Esophagus muscularis mucosa (tissue), 4 donors: ENCODE measurements at regions not wholly inside any gene's neighbourhood (a gene's known extent, or its start where the extent isn't known, plus 50 kb on each side); places are given as distances from the start of the nearest gene placed in this dataset.

Experiments used
- EP300 ChIP-seq: sonication (generic); formaldehyde crosslinking; IDR thresholded peaks from one replicate; pipeline ENCODE4 v1.6.1; 2017; ENCODE audit warnings: antibody characterized with exemption
- POLR2A ChIP-seq: fragments of 450-650 bp; IDR thresholded peaks from one replicate; pipeline ENCODE4 v1.6.1; 2017; ENCODE audit warnings: antibody characterized with exemption, moderate library complexity, mild to moderate bottlenecking, low read depth
- POLR2AphosphoS5 ChIP-seq, 2 donors: sonication (generic); formaldehyde crosslinking; IDR thresholded peaks; one replicate each; pipeline ENCODE4 v1.6.1; 2017; ENCODE audit warnings: antibody characterized with exemption in 2 of 2
- TF ChIP-seq, protein P1 (sequence below), 3 experiments: fragments of 200-600 bp in 2 of 3; fragments of 450-650 bp in 1 of 3; sonication (generic) in 2 of 3; IDR thresholded peaks; one replicate each; pipeline ENCODE4 v1.5.1; 2017 to 2019; ENCODE audit warnings: antibody characterized with exemption in 3 of 3, mild to moderate bottlenecking in 2 of 3, moderate library complexity in 1 of 3

DNA sequence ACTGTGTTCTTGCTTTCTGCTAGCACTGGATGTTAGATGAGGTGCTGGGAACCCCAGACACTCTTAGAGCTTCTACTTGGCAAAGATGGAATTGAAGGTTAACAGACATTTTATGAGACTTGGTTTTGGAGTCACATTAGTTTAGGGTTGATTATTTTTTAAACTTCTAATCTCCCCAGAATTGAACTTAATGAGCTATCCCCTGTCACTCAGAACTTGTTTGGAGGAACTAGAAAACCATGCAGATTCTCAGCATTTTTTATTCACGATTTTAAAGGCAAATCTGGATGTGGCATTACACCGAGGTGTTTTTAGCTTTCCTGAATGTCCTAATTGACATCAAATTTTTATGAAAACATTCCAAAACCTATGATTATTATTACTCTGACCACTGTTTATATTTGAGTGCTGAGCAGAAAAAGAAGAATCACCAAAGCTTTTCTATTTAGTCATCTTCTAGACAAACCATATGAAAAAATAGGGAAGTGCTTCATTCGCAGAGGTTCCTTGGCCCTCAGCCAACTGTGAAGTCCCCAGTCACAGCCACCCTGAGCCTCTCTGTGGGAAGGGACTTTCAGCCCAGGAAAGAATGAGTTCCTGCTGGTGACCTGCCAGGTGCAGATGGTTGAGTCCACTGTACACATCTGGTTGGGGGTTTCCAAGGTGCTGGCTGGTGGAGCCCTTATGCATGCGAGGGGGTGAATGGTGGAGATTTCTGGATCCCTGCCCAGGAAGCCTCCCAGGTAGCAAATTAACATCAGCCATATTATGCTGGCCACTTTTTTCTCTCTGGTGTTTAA, 196.0 kb upstream of the TOPAZ1 start:
- TF ChIP-seq, protein P1, sequence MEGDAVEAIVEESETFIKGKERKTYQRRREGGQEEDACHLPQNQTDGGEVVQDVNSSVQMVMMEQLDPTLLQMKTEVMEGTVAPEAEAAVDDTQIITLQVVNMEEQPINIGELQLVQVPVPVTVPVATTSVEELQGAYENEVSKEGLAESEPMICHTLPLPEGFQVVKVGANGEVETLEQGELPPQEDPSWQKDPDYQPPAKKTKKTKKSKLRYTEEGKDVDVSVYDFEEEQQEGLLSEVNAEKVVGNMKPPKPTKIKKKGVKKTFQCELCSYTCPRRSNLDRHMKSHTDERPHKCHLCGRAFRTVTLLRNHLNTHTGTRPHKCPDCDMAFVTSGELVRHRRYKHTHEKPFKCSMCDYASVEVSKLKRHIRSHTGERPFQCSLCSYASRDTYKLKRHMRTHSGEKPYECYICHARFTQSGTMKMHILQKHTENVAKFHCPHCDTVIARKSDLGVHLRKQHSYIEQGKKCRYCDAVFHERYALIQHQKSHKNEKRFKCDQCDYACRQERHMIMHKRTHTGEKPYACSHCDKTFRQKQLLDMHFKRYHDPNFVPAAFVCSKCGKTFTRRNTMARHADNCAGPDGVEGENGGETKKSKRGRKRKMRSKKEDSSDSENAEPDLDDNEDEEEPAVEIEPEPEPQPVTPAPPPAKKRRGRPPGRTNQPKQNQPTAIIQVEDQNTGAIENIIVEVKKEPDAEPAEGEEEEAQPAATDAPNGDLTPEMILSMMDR (IDR thresholded peaks at IDR 0.05), result no peak
- no peak for TF ChIP-seq POLR2AphosphoS5 (IDR thresholded peaks at IDR 0.05)
- TF ChIP-seq EP300, result no peak
- no peak for TF ChIP-seq POLR2A
